Esophagus muscularis mucosa (tissue), 4 donors: ENCODE measurements at regions not wholly inside any gene's neighbourhood (a gene's known extent, or its start where the extent isn't known, plus 50 kb on each side); places are given as distances from the start of the nearest gene placed in this dataset.

ENCODE experiments used
- DNase-seq: peaks from one replicate; pipeline ENCODE4 v3.0.0-alpha.2; 2017; ENCODE audit errors: extremely low spot score
- H3K27ac ChIP-seq, 4 donors: fragments of 200-600 bp; sonication (generic); replicated peaks in 1 of 4; 1 replicate in 3 of 4; 2 replicates in 1 of 4; pipeline ENCODE4 v1.5.1; 2016 to 2019; ENCODE audit warnings: mild to moderate bottlenecking in 1 of 4
- H3K27me3 ChIP-seq, 4 donors: fragments of 200-600 bp; sonication (generic); one replicate each; pipeline versions ENCODE4 v1.5.1 to v1.6.0; 2016 to 2019
- H3K36me3 ChIP-seq, 4 donors: fragments of 200-600 bp; sonication (generic); one replicate each; pipeline ENCODE4 v1.5.1; 2016 to 2019
- H3K4me1 ChIP-seq, 4 donors: fragments of 200-600 bp; sonication (generic); one replicate each; pipeline ENCODE4 v1.5.1; 2016 to 2019
- H3K4me3 ChIP-seq, 4 donors: fragments of 200-600 bp; sonication (generic); 1 replicate in 2 of 4; 2 replicates in 2 of 4; pipeline ENCODE4 v1.5.1; 2016 to 2019; ENCODE audit warnings: mild to moderate bottlenecking in 4 of 4, moderate library complexity in 1 of 4
- H3K9me3 ChIP-seq, 4 donors: fragments of 200-600 bp; sonication (generic); 1 replicate in 3 of 4; 2 replicates in 1 of 4; pipeline ENCODE4 v1.5.1; 2016 to 2019
- CTCF ChIP-seq, 3 experiments: fragments of 200-600 bp in 2 of 3; fragments of 450-650 bp in 1 of 3; sonication (generic) in 2 of 3; IDR thresholded peaks; one replicate each; pipeline ENCODE4 v1.5.1; 2017 to 2019; ENCODE audit warnings: antibody characterized with exemption in 3 of 3, mild to moderate bottlenecking in 2 of 3, moderate library complexity in 1 of 3
- EP300 ChIP-seq: sonication (generic); formaldehyde crosslinking; IDR thresholded peaks from one replicate; pipeline ENCODE4 v1.6.1; 2017; ENCODE audit warnings: antibody characterized with exemption
- POLR2A ChIP-seq: fragments of 450-650 bp; IDR thresholded peaks from one replicate; pipeline ENCODE4 v1.6.1; 2017; ENCODE audit warnings: antibody characterized with exemption, moderate library complexity, mild to moderate bottlenecking, low read depth
- POLR2AphosphoS5 ChIP-seq, 2 donors: sonication (generic); formaldehyde crosslinking; IDR thresholded peaks; one replicate each; pipeline ENCODE4 v1.6.1; 2017; ENCODE audit warnings: antibody characterized with exemption in 2 of 2
- whole genome bisulfite sequencing: methylation state at CpG from one replicate; pipeline ENCODE4 v1.1.5; 2018; 5-methylcytosine and 5-hydroxymethylcytosine counted together
- intact Hi-C: fragments of 100-400 bp; cut with DNase I; formaldehyde crosslinking; loops from one replicate; pipeline ENCODE4 v1.15.1; 2023

- H3K36me3 ChIP-seq = no peaks in the 10 kb centered on the region
- intact Hi-C loops = no loop called here
- no peak overlapping the region for H3K4me3 ChIP-seq
- no peaks in the 10 kb centered on the region for H3K4me1 ChIP-seq
- H3K27ac ChIP-seq = no peak overlapping the region
- TF ChIP-seq POLR2AphosphoS5 (IDR thresholded peaks at IDR 0.05) (no peak), CTCF (IDR thresholded peaks at IDR 0.05) (no peak), POLR2A (no peak), EP300 (no peak)
- no peaks in the 10 kb centered on the region for H3K9me3 ChIP-seq
- WGBS = 76% methylated on average over 1 of the region's 1 CpG
- DNase-seq = no peak
- H3K27me3 ChIP-seq = no peaks in the 10 kb centered on the region
Observed at GRCh38 chrX:63285375-63285774, 65.8 kb downstream of the SPIN4 start.

- no peak for TF ChIP-seq POLR2AphosphoS5 (IDR thresholded peaks at IDR 0.05)
- TF ChIP-seq POLR2A = no peak
- no peak for TF ChIP-seq CTCF (IDR thresholded peaks at IDR 0.05)
- no peak for TF ChIP-seq EP300
- intact Hi-C loops = no loop called here
- 67% methylated on average over 2 of the region's 2 CpGs for WGBS
- Histone ChIP-seq H3K4me3 (no peak overlapping the region), H3K4me1 (no peaks in the 10 kb centered on the region), H3K9me3 (no peaks in the 10 kb centered on the region), H3K27ac (no peak overlapping the region), H3K27me3 (no peaks in the 10 kb centered on the region), H3K36me3 (no peaks in the 10 kb centered on the region)
- no peak for DNase-seq
Observed at GRCh38 chrX:63284659-63285058, 66.5 kb downstream of the SPIN4 start.

DNA sequence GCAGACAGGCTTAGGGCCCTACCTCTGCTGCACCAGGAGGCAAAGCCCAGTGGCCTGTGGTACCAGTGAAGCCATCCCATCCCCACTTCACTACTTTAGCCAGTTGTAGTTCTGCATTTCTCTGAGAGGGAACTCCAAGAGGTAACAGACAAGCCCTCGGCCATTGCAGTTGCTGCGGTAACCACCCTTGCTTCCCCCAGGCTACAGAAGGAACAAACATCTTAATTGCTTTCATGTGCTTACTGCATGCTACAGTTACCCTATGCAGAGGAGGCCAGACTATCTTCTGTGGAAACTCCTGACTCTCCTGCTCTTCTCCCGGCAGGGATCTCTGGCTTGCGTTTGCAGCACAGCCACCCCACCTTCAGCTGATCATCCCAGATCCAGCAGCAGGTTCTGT is 67.8 kb downstream of the SPIN4 start:
- Histone ChIP-seq H3K9me3 (no peaks in the 10 kb centered on the region), H3K36me3 (no peaks in the 10 kb centered on the region), H3K27ac (no peak overlapping the region), H3K4me3 (no peak overlapping the region), H3K27me3 (no peaks in the 10 kb centered on the region), H3K4me1 (no peaks in the 10 kb centered on the region)
- no peak for DNase-seq
- TF ChIP-seq POLR2A (no peak), EP300 (no peak), CTCF (IDR thresholded peaks at IDR 0.05) (no peak), POLR2AphosphoS5 (IDR thresholded peaks at IDR 0.05) (no peak)
- WGBS = 81% methylated on average over 4 of the region's 4 CpGs
- intact Hi-C loops = no loop called here

- intact Hi-C loops = no loop called here
- Histone ChIP-seq H3K4me1 (no peaks in the 10 kb centered on the region), H3K27ac (no peak overlapping the region), H3K9me3 (no peaks in the 10 kb centered on the region), H3K4me3 (no peak overlapping the region), H3K27me3 (no peaks in the 10 kb centered on the region), H3K36me3 (no peaks in the 10 kb centered on the region)
- no peak for TF ChIP-seq EP300
- no peak for TF ChIP-seq CTCF (IDR thresholded peaks at IDR 0.05)
- no peak for TF ChIP-seq POLR2A
- no peak for TF ChIP-seq POLR2AphosphoS5 (IDR thresholded peaks at IDR 0.05)
- DNase-seq = no peak
Observed at GRCh38 chrX:63282828-63283227, 68.3 kb downstream of the SPIN4 start.

DNA sequence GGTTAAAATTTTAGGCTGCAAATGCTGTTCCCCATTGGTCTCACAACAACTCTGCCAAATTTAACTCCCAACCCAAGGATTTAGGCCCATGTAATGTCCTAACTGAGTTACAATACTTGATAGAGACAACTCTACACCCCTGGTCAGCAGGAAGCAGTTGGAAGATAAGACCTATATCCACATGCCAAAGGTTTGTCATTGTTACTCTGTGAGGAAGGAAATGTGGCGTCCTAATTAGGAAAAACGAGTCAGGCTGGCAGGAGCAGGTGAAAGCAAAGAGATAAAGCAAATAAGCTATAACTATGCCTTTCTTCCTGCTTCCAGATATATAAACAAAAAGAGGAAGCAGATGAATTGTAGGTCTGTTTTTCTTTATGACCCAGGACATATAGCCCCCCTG is 69.1 kb downstream of the SPIN4 start:
- no peaks in the 10 kb centered on the region for H3K9me3 ChIP-seq
- intact Hi-C loops = no loop called here
- H3K4me3 ChIP-seq = no peak overlapping the region
- no peaks in the 10 kb centered on the region for H3K27me3 ChIP-seq
- H3K36me3 ChIP-seq = no peaks in the 10 kb centered on the region
- H3K4me1 ChIP-seq = no peaks in the 10 kb centered on the region
- TF ChIP-seq POLR2A (no peak), EP300 (no peak), CTCF (IDR thresholded peaks at IDR 0.05) (no peak)
- no peak for DNase-seq
- whole genome bisulfite sequencing = 60% methylated on average over 2 of the region's 2 CpGs
- H3K27ac ChIP-seq = no peak overlapping the region
